ENCODE measurements at regions not wholly inside any gene's neighbourhood (a gene's known extent, or its start where the extent isn't known, plus 50 kb on each side); places are given as distances from the start of the nearest gene placed in this dataset.

DNA sequence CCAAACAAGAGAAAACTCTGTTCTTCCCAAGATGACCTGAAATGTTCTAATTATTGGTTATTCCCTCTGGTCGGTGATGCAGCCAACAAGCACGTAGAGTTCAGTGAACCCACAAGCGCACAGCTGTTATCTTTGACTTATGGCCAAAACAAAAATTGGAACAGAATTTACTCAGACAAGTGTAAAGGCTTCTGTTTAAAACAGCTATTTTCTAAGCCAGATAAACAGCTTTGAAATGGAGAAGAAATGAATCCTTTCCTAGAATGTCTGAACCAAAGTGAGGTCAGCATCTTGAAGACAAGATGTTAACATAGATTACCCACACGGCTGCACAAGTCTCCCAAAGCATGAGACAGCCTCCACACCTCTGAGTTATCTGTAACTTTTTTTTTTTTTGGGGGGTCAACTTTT is 669.2 kb downstream of the DIAPH3 start (continued):
- TF ChIP-seq, protein P1, sequence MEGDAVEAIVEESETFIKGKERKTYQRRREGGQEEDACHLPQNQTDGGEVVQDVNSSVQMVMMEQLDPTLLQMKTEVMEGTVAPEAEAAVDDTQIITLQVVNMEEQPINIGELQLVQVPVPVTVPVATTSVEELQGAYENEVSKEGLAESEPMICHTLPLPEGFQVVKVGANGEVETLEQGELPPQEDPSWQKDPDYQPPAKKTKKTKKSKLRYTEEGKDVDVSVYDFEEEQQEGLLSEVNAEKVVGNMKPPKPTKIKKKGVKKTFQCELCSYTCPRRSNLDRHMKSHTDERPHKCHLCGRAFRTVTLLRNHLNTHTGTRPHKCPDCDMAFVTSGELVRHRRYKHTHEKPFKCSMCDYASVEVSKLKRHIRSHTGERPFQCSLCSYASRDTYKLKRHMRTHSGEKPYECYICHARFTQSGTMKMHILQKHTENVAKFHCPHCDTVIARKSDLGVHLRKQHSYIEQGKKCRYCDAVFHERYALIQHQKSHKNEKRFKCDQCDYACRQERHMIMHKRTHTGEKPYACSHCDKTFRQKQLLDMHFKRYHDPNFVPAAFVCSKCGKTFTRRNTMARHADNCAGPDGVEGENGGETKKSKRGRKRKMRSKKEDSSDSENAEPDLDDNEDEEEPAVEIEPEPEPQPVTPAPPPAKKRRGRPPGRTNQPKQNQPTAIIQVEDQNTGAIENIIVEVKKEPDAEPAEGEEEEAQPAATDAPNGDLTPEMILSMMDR (CRISPR knock-in tag; IDR thresholded peaks at IDR 0.05), result no peak
- TF ChIP-seq RFX5 (IDR thresholded peaks at IDR 0.05; ENCODE audit: low read depth, low read length) (no peak), YEATS4 (CRISPR knock-in tag; IDR thresholded peaks at IDR 0.05; ENCODE audit: borderline replicate concordance) (no peak), HNF4A (CRISPR knock-in tag; IDR thresholded peaks at IDR 0.05) (no peak), ZNF674 (CRISPR knock-in tag; IDR thresholded peaks at IDR 0.05; ENCODE audit: low read depth) (no peak), RAD51 (IDR thresholded peaks at IDR 0.05; ENCODE audit: borderline replicate concordance) (no peak), TIGD3 (CRISPR knock-in tag; IDR thresholded peaks at IDR 0.05; ENCODE audit: borderline replicate concordance) (no peak)

DNA sequence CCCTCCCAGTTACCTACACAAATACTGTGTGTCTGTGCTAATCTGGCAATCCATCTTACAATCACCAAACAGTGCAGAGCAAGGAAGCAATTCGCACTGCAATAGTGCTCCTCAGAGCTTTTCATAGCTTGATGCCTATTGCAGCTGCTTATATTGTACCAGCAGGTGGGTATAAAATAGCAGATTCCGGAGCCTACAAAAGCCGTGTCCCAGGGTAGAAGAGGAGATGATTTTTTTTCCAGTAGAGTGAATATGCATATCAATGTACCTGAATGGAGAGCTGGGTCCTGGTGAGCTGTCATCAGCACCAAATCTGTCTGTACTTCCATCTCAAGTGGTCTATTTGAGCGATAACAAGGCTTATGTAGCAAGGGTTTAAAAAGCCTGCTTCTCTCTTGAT is 668.4 kb downstream of the DIAPH3 start:
- WGBS (ENCODE audit: low lambda C conversion rate), result 10% methylated on average over 2 of the region's 4 CpGs
- no peaks in the 10 kb centered on the region; a peak in 1 of 5 replicates for H3K27me3 ChIP-seq (ENCODE audit: control insufficient read depth in 1 of 2, insufficient read depth in 2 of 2, low read length in 2 of 2)
- ChIA-PET POLR2A (no interaction called here), CTCF (ENCODE audit: low intra/inter-chr PET ratio, low total read pairs) (no interaction called here)
- DNase-seq (ENCODE audit: low spot score), result no peak
- no peak overlapping the region for H2AFZ ChIP-seq (ENCODE audit: low read length)
- no peaks in the 10 kb centered on the region for H3K9me3 ChIP-seq (ENCODE audit: low read length)
- intact Hi-C loops (cut with micrococcal nuclease; ENCODE audit: unreplicated experiment) (no loop called here), in situ Hi-C loops (cut with HindIII; ENCODE audit: extremely low pct_ligation_motif_present, low pct_unique_long_range_greater_than_20kb) (no loop called here)
- H3K9ac ChIP-seq (ENCODE audit: insufficient read depth, low read depth, low read length), result no peak overlapping the region
- BruUV-seq (replicated peaks), result no TSS peak
- no peak for ATAC-seq
- no peak overlapping the region for H3K27ac ChIP-seq (ENCODE audit: extremely low read length, insufficient read depth, low read length)
- no peak overlapping the region for H3K4me2 ChIP-seq (ENCODE audit: low read depth, low read length)
- no peaks in the 10 kb centered on the region for H3K4me1 ChIP-seq (ENCODE audit: insufficient read depth, low read length)
- no peaks in the 10 kb centered on the region for H3K36me3 ChIP-seq (replicated peaks in 1 of 2; ENCODE audit: control insufficient read depth in 1 of 2, insufficient read depth in 2 of 2, low read length in 2 of 2)
- H3K4me3 ChIP-seq (replicated peaks in 1 of 3; ENCODE audit: insufficient read depth in 1 of 3, low read depth in 2 of 3, low read length in 3 of 3), result no peak overlapping the region
- FAIRE-seq, result no peak
- H3K79me2 ChIP-seq (ENCODE audit: insufficient read depth, low read length), result no peaks in the 10 kb centered on the region
- no peaks in the 10 kb centered on the region for H4K20me1 ChIP-seq (ENCODE audit: insufficient read depth, low read length)
- TF ChIP-seq RXRA (CRISPR knock-in tag; IDR thresholded peaks at IDR 0.05), result no peak
- TF ChIP-seq ZNF850 (CRISPR knock-in tag; conservative IDR thresholded peaks at IDR 0.05), result no peak
- no peak for TF ChIP-seq ZKSCAN1 (IDR thresholded peaks at IDR 0.05; ENCODE audit: low read length)
- no peak for TF ChIP-seq ZNF10 (CRISPR knock-in tag; IDR thresholded peaks at IDR 0.05; ENCODE audit: borderline replicate concordance, low read depth)
- TF ChIP-seq NPAS2 (CRISPR knock-in tag; IDR thresholded peaks at IDR 0.05; ENCODE audit: borderline replicate concordance), result no peak
- TF ChIP-seq, protein P2, sequence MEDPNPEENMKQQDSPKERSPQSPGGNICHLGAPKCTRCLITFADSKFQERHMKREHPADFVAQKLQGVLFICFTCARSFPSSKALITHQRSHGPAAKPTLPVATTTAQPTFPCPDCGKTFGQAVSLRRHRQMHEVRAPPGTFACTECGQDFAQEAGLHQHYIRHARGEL (CRISPR knock-in tag; IDR thresholded peaks at IDR 0.05), result no peak
- TF ChIP-seq SP5 (CRISPR knock-in tag; IDR thresholded peaks at IDR 0.05; ENCODE audit: borderline replicate concordance, low read depth), result no peak
- no peak for TF ChIP-seq TAF1 (CRISPR knock-in tag; IDR thresholded peaks at IDR 0.05)
- no peak for TF ChIP-seq FOXO1 (CRISPR knock-in tag; IDR thresholded peaks at IDR 0.05)
- TF ChIP-seq, protein P3, sequence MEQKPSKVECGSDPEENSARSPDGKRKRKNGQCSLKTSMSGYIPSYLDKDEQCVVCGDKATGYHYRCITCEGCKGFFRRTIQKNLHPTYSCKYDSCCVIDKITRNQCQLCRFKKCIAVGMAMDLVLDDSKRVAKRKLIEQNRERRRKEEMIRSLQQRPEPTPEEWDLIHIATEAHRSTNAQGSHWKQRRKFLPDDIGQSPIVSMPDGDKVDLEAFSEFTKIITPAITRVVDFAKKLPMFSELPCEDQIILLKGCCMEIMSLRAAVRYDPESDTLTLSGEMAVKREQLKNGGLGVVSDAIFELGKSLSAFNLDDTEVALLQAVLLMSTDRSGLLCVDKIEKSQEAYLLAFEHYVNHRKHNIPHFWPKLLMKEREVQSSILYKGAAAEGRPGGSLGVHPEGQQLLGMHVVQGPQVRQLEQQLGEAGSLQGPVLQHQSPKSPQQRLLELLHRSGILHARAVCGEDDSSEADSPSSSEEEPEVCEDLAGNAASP (CRISPR knock-in tag; IDR thresholded peaks at IDR 0.05; ENCODE audit: borderline replicate concordance), result no peak
- no peak for TF ChIP-seq ZNF432 (CRISPR knock-in tag; IDR thresholded peaks at IDR 0.05; ENCODE audit: borderline replicate concordance)
- TF ChIP-seq, protein P4, sequence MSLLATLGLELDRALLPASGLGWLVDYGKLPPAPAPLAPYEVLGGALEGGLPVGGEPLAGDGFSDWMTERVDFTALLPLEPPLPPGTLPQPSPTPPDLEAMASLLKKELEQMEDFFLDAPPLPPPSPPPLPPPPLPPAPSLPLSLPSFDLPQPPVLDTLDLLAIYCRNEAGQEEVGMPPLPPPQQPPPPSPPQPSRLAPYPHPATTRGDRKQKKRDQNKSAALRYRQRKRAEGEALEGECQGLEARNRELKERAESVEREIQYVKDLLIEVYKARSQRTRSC (CRISPR knock-in tag; IDR thresholded peaks at IDR 0.05; ENCODE audit: low read depth), result no peak
- TF ChIP-seq KLF6 (CRISPR knock-in tag; IDR thresholded peaks at IDR 0.05), result no peak
- TF ChIP-seq MZF1 (CRISPR knock-in tag; IDR thresholded peaks at IDR 0.05; ENCODE audit: borderline replicate concordance), result no peak
- TF ChIP-seq IKZF1 (IDR thresholded peaks at IDR 0.05), result no peak

Measured in HepG2 (cell line).